ENCODE measurements at regions not wholly inside any gene's neighbourhood (a gene's known extent, or its start where the extent isn't known, plus 50 kb on each side); places are given as distances from the start of the nearest gene placed in this dataset.

DNA sequence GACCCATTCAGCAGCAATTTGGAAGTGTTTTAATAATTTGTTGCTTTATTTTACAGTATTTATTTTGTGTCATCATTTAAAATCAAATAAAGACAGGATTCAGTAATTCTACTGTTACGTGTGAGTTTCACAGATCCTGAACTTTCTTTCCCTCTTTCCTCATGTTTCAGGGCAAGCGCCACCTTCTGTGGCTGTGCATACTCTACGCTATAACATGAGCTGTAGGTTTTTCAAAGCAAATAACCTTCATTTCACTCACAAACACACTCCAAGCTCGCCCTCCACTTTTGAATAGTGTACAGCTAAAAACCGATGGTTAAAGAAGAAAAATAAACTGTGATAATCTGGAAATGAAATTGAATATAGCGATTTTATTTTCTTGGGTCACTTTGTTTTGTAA, 753.3 kb downstream of the OLFM4 start:
- DNase-seq (ENCODE audit: low read depth, low spot score), result no peak
- no peak overlapping the region for H3K27ac ChIP-seq

DNA sequence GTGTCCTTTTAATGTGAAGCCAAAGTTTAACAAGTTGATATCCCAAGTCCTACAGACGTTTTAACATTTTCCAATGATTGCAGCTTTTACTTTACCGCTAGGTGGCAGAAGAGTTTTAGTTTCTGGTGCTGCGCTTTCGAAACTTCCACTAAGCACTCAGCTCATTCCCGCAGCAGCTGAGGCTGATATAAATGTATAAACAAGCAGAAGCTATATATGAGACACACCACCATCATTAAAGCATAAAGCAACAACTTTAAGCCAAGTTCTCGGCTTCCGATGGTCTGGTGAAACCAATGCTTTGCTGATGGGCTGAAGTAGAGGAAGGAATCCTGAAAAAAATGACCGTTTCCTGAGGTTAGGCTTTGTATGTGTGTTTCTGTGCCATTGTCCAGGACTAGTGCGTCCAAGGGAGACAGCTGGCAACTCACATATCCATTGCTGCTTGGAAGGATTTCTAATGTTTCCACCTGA, 753.9 kb downstream of the OLFM4 start:
- DNase-seq (ENCODE audit: low read depth, low spot score), result no peak
- no peak overlapping the region for H3K27ac ChIP-seq

DNA sequence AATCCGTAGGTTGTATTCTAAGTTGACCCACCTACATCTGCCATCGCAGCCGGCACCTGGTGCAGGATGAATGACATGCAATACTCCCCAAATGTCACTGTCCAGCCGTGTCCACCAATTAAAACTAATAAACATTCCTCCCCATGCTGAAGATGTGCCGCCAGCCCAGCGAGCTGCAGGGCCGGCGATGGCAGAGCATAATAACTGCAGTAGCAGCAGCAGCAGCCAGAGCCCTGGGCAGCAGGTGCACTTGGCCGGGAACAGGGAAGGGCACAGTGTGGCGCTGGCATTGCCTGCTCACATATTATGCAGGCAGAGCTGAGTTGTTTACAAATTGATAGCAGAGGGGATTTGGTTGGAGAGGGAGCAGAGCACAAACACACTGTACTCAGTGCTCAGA, 754.9 kb downstream of the OLFM4 start:
- no peak for DNase-seq (ENCODE audit: low read depth, low spot score)
- no peak overlapping the region for H3K27ac ChIP-seq

DNA sequence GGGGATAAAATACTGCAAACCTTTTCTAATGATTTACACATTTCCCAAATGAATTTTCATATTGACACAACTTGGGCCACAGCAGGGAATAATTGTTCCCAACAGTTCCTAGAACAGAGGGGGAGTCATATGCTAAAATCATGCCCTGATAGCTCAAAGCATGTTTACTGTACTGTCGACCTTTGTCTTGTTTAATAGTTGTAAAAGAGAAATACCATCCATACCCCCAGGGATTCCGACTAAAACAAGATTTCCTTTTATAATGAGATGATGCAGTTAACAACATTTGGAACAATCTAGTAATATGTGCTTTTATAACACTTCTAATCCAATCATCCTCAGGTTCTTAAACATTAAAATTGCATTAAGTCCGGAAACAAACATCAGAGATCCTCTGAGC, 759.7 kb downstream of the OLFM4 start:
- DNase-seq (ENCODE audit: low read depth, low spot score), result no peak

DNA sequence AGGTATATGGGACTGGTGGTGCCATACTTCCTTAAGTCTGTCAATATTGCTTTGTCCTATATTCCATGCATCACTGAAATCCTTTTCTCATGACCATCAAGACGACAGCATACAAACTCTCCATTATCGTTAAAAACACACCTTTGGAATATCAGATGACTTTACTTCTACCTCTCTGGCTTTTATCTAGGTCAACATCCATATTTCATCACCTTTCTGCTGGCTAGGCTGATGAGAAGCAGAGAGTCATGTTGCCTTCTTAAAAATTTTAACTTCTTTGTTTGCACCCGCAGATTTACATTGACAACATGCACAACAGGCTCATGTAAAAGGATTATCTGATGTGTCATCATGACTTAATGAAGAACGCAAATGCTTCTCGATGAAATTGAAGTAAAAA, 771.4 kb downstream of the OLFM4 start:
- DNase-seq (ENCODE audit: low read depth, low spot score), result no peak
- no peak overlapping the region for H3K27ac ChIP-seq

More for the DNA sequence above, 759.7 kb downstream of the OLFM4 start:
- no peak overlapping the region for H3K27ac ChIP-seq

DNA sequence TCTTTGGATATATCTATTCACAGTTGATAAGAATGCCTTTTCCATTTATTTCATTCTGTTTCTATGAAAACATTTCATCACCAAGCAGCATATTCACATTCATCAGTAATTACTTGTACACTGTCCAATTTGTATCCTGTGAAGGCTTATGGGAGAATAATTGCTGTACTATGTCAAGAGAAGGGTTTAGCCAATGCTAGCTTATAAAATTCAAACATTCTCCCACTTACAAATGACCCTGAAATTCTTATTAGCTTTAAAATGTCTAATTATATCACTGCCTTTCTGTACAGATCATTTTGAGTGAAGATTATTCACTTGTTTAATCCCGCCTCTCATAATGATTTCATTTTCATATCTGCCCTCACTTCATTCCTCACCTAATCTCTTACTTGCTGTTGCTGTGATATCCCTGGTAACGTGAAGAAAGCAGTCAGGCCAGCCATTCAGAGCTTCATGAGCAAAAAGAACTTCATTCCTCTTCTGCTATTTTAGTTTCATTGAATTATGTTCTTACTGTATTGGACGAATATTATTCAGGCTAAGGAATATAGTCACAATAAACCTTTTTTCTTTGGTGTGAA, 778.7 kb downstream of the OLFM4 start:
- no peak for DNase-seq (ENCODE audit: low read depth, low spot score)

DNA sequence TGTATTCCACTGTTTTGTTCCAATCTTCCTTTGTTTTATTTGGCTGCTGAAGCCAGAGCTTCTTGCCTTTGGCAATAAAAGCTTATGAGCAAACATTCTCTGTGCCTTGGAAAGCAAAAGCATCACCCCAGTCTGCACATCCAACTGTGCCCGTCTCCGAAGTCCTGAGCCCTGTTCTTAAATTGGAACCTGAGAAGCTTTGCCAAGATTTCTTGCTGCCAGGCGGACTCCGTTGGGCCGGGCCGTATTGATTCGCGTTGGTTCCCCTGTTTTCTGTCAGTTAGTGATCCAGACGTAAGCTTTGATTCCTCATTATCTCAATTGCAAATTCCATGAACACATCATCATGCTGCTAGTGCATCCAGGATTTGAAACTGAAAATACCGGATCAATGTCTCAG, 793.0 kb downstream of the OLFM4 start:
- no peak overlapping the region for H3K27ac ChIP-seq
- no peak for DNase-seq (ENCODE audit: low read depth, low spot score)

More for the DNA sequence above, 778.7 kb downstream of the OLFM4 start:
- H3K27ac ChIP-seq, result no peak overlapping the region

DNA sequence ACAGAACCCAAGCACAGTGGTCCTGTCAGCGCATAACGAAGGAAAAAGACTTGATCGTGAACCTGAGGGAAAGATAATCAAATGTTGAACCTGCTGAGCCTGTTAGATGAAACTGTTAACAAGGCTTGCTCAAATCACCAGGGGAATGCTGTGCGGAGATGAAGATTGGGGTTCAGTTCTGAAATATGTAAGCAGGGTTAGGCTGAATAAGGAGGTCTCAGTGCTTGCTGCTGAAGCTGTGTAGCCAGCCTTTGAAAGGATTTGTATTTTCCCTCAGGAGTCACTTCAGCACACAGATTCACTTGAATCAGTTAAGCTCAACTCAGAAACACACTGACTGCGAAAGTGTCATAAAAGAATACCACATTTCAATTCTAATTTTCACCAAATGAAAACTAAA, 793.5 kb downstream of the OLFM4 start:
- no peak for DNase-seq (ENCODE audit: low read depth, low spot score)
- no peak overlapping the region for H3K27ac ChIP-seq

DNA sequence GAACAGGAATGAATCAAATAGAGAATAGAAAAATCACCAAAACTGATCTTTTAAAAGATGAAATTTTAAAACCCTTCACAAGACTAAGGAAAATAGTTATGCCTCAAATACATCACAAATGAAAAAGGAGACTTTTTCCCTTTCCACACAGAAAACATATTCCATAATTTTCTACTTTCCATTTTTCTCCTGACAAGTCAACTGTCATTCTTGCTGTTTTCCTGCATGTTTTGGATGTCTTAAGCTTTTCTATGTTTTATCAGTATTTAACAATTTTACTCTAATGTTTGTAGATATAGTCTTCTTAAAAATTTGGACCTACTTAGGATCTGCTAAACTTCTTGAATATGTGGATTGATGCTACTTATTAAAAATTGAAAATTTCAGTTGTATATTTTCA, 810.8 kb downstream of the OLFM4 start:
- no peak overlapping the region for H3K27ac ChIP-seq
- no peak for DNase-seq (ENCODE audit: low read depth, low spot score)

DNA sequence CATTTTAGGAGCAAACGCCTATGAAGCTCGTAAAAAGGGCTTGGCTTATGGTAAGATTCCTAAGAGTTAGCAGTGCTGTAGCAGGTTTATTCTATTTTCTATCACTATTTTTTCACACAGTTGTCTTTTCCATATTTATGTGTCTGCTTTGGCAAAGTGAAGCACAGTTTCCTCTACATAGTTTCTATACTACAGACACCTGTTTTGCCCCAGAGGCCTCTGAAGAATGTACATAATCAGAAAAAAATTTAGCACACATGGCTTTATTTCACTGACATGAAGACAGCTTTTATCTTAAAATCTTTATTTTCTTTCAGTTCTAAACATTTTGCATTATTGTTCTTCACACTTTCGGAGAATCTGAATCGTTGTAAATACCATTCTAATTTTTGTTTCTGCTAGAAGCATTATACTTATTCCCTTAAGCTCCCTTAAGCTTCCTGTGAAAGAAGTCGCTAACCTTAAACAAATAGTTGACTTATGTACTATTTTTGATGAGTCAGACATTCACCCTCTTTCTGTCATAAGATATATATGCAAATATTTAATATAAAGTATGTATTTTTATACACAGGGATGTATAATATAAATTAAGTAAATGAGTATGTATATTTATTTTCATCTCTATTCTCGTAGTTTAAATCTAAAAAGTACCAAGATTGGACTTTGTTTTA, 816.0 kb downstream of the OLFM4 start:
- H3K27ac ChIP-seq, result no peak overlapping the region
- DNase-seq (ENCODE audit: low read depth, low spot score), result no peak

DNA sequence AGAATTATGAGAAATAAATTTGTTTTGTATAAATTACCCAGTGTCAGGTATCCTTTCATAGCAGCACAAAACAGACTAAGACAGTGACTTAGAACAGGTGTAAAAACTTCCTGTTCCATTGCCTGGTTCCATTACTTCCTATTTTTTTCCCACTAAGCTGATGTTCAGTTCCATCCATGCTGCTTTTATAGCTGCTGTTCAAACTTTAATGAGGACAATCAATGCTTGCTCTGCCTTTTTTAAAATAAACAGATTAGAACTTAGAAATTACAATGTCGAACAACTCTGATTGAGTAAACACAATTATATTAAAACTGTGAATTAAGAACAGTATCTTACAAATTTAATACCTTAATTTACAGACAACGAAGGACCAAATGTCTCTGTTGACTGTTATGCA, 818.9 kb downstream of the OLFM4 start:
- no peak for DNase-seq (ENCODE audit: low read depth, low spot score)
- H3K27ac ChIP-seq, result no peak overlapping the region

DNA sequence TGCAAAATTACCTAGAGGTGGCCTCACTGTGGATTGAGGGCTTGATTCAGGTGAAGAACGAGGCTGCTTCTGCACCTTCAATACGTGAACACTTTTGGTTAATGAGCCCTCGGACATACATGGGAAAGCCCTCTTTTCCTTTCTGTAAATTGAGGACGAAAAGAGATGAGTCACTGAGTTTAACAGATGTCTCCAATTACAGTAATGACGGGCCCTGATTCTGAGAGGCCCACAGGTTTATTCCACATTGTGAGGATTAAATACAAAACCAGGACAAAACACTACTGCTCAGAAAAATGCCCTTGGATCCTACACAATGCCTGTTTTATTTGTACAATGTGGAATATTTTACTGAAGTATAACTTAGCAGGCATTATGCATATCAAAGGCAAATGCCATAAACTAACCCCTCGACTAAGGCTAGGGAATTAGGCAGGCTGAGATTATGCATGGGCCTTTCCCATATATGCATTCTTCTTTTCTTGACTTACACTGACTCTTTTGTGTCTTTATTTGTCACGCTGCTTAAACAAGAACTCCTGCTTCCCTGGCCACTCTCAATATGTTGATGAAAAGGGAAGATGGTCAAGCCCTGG, 819.9 kb downstream of the OLFM4 start:
- DNase-seq (ENCODE audit: low read depth, low spot score), result no peak
- no peak overlapping the region for H3K27ac ChIP-seq

DNA sequence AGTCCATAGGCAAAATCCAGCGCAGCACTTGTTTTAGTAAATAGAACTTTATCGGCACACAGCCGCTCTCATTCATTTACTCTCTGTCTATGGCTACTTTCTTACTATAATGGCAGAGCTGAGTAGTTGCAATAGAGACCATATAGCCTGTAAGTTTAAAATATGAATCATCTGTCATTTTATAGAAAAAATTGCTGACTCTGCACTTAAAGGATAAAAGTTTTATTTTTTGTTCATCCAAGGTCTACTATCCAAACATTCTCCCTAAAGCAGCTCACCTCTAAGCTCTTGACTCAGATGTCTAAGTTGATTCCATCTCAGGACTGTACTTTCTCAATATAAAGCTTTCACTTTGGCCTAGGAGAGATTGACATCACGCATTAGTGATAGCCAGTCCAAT, 825.7 kb downstream of the OLFM4 start:
- DNase-seq (ENCODE audit: low read depth, low spot score), result no peak
- no peak overlapping the region for H3K27ac ChIP-seq

DNA sequence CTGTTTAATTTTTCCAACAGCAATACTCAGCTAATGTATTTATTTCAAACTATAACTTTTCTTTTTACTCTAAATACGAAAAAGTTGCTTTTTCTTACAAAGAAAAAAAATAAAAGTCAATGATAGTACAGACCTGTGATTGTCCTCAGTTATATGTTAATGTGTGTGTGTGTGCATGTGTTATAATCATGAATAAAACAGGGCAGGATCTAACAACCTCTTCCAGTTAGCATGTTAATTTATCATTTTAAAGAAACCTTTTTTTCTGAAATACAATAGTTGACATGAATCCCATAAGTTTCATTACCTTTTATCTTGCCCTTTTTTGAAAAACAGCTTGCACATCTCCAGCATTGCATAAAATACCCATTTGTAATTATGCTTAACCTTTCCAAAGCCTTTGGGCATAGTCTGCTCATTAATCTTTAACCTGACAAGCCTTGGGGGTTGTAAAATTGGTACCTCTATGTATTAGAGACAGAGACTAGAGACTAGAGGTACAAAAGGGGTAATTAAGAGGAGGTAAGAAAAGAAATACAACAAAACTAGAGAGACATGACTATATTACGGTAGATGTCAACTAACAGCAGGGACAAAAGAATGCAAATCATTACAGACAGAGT, 828.1 kb downstream of the OLFM4 start:
- DNase-seq (ENCODE audit: low read depth, low spot score), result no peak
- H3K27ac ChIP-seq, result no peak overlapping the region

DNA sequence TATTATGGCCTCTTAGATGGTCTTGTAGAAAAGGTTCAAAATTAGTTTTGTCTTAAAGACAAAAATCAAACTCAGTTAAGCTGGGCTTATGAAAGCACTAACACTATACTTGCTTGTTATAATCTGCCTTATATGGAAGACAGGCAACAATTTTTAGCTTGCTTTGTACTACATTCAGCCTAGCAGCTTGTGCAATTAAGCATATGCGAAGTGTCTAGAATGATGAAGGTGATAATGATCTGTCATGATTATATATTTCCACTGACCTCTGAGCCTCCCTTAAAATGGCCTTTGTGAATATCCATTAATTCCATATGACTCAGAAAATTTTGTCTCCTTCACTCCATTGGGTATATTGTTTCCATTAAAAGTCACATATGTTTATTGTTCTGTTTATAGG, 834.9 kb downstream of the OLFM4 start:
- H3K27ac ChIP-seq, result no peak overlapping the region
- no peak for DNase-seq (ENCODE audit: low read depth, low spot score)

DNA sequence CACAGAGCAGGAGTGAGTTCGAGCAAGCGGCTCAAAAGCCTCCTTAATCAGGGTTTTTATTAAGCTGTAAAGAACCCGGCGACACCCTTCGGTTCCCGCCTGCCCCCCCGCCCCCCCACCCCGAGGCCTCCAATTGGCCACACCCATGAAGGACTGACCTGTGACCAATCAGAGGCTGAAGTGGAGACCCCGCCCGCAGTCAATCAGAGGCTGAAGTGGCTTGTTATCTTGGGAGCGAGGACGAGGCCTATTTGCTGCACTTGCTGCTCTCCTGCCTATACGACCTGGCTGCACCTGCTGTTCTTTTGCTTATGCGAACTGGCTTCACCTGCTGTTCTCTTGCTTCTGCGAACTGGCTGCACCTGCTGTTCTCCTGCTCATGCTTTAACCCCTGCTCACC, 844.9 kb downstream of the OLFM4 start:
- no peak overlapping the region for H3K27ac ChIP-seq
- no peak for DNase-seq (ENCODE audit: low read depth, low spot score)

DNA sequence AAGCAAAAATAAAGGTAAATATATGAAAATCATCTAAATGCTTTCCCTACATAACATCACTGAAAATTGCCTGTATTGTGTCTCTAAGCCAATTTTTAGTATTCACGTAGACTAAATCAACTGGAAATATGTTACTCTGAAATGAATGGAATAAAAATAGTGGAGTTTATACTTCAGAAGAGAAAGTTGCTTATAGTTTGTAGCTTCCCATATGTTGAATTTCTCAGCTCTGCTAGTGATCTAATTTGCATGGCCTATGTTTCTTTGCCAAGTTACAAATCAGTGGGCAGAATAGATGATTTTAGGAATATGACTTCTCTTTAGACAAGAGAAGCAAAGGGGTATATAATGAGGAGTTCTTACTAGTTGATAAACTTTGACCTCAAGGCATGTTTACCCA, 850.2 kb downstream of the OLFM4 start:
- no peak overlapping the region for H3K27ac ChIP-seq
- DNase-seq (ENCODE audit: low read depth, low spot score), result no peak

DNA sequence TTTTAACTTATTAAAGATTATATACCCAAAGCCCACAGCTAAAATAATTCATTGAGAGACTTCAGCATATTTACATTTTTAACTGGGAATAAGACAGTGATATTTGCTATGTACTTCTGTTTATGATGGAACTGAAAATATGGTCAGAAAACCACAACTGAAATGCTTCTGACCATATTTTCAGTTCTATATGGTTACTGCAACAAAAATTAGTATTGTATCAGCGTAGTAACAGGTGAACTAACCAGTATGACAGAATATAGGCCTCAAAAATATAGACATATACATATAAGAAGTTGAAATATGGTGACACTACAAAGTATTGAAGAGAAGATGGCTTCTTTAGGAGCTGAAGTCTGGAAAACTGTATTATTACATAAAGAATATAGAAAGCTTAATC, 857.4 kb downstream of the OLFM4 start:
- H3K27ac ChIP-seq, result no peak overlapping the region
- DNase-seq (ENCODE audit: low read depth, low spot score), result no peak

DNA sequence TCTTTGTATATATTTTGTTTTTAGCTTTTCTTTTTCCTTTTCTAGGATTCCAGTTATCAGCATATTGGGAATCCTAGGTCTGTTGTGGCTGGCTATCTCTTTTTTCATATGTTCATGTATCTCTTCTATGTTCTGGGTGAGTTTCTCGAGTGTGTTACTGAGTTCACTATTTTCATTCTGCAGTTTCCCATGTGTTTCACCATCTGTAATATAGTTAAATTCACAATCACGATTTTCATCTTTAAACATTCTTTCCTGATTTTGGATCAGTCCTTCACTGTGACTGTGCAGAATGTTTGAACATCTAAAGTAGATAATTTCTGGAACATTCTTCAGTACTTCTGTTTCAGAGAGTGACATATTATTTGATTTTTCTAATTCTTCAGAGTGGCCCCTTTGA, 862.1 kb downstream of the OLFM4 start:
- DNase-seq (ENCODE audit: low read depth, low spot score), result no peak
- no peak overlapping the region for H3K27ac ChIP-seq

DNA sequence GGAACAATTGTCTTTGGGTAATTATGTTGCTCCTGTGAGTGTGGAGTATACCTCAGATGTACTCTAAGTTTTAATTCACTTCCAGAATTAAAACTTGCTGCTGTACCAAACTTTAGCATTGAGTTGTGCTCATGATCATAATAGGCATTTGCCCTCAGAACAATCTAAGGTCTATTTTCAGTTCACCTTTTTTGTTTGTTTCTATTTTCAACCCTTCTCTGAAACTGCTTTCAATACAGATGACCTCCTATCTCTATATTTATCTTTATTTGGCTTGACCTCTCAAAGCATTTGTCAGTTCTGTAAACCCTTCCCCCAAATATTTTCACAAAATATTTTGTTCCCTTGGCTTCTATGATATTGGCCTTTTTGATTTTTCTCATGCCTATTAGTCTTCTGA, 873.0 kb downstream of the OLFM4 start:
- no peak overlapping the region for H3K27ac ChIP-seq
- DNase-seq (ENCODE audit: low read depth, low spot score), result no peak

DNA sequence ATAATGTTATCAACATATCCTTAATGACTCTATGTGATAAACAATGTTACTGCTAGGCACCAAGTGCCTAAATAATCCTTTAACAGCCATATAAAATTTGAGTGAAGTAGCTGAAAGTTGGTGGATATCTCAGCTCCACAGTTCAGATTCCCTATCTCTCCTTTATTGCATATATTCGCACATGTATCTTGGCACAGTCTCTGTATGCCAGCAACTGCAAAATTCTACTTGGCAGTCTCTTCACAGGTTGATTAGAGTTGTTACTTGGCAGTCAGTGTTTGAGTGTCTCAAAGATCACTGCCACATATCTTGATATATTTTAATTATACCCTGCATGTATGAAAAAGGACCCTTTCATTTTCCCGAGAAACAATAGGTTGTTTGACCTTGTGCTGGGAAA, 879.3 kb downstream of the OLFM4 start:
- no peak for DNase-seq (ENCODE audit: low read depth, low spot score)
- no peak overlapping the region for H3K27ac ChIP-seq

DNA sequence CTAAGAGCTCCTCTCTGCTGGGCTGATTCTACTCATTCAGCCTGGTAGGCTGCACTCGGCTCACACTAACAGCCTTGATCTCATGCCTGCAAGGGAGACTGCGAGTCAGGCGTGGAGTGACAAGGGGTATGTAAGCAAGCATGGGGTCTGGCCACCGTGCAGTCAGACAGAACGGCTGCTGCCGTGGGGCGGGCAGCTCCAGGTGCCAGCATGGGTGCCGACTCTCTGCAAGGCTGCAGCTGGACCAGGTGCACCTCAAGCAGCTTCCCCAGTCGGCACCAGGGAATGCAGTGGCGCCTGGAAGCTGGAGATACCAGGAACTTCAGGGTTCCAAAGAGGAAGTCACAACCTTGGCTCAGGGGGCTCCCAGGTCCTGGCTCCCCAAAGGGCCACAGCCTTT, 892.3 kb downstream of the OLFM4 start:
- no peak for DNase-seq (ENCODE audit: low read depth, low spot score)
- H3K27ac ChIP-seq, result no peak overlapping the region

All from epithelial cell of prostate (primary cell).